Neural progenitor cell (in vitro differentiated cells): ENCODE measurements at regions not wholly inside any gene's neighbourhood (a gene's known extent, or its start where the extent isn't known, plus 50 kb on each side); places are given as distances from the start of the nearest gene placed in this dataset.

Experiments used
- DNase-seq: peaks from one replicate; pipeline ENCODE4 v3.0.0-alpha.2; 2016; ENCODE audit warnings: low spot score
- H2AFZ ChIP-seq: fragments of 200-600 bp; sonication (generic); replicated peaks from 2 replicates; pipeline ENCODE4 v1.6.1; 2016; ENCODE audit warnings: antibody characterized with exemption
- H3F3A ChIP-seq: fragments of 200-600 bp; sonication (generic); 2 replicates; pipeline ENCODE4 v1.6.1; 2016; ENCODE audit warnings: antibody characterized with exemption, low read depth
- H3K27ac ChIP-seq: fragments of 200-600 bp; sonication (generic); 2 replicates; pipeline ENCODE4 v1.5.1; 2016; ENCODE audit warnings: mild to moderate bottlenecking
- H3K27me3 ChIP-seq: fragments of 200-600 bp; sonication (generic); 2 replicates; pipeline ENCODE4 v1.6.1; 2016; ENCODE audit warnings: mild to moderate bottlenecking, moderate library complexity
- H3K36me3 ChIP-seq: fragments of 200-600 bp; sonication (generic); 2 replicates; pipeline ENCODE4 v1.5.1; 2016
- H3K4me1 ChIP-seq: fragments of 200-600 bp; sonication (generic); 2 replicates; pipeline ENCODE4 v1.6.1; 2016; ENCODE audit warnings: mixed run types
- H3K4me2 ChIP-seq: fragments of 200-600 bp; sonication (generic); 2 replicates; pipeline ENCODE4 v1.6.1; 2016
- H3K4me3 ChIP-seq: fragments of 200-600 bp; sonication (generic); 2 replicates; pipeline ENCODE4 v1.5.1; 2016
- H3K79me2 ChIP-seq: fragments of 200-600 bp; sonication (generic); 2 replicates; pipeline ENCODE4 v1.6.1; 2016; ENCODE audit warnings: low read depth
- H3K9ac ChIP-seq: fragments of 200-600 bp; sonication (generic); 2 replicates; pipeline ENCODE4 v1.6.1; 2016
- H3K9me3 ChIP-seq: fragments of 200-600 bp; sonication (generic); 2 replicates; pipeline ENCODE4 v1.5.1; 2016; ENCODE audit warnings: low read depth
- H4K20me1 ChIP-seq: fragments of 200-600 bp; sonication (generic); 2 replicates; pipeline ENCODE4 v1.6.1; 2016; ENCODE audit warnings: low read depth
- H3K27ac Mint-ChIP-seq: 3 replicates; pipeline ENCODE4 v1.8.0; 2021; ENCODE audit warnings: mixed read lengths
- H3K27me3 Mint-ChIP-seq: 2 replicates; pipeline ENCODE4 v1.8.0; 2022; ENCODE audit warnings: low read depth, mild to moderate bottlenecking, inconsistent platforms, moderate library complexity, mixed read lengths; ENCODE audit not compliant: insufficient read depth
- H3K36me3 Mint-ChIP-seq: 3 replicates; pipeline ENCODE4 v1.8.0; 2021; ENCODE audit warnings: mixed read lengths
- H3K4me1 Mint-ChIP-seq: 3 replicates; pipeline ENCODE4 v1.8.0; 2021; ENCODE audit warnings: mixed read lengths
- H3K4me3 Mint-ChIP-seq: 3 replicates; pipeline ENCODE4 v1.8.0; 2021; ENCODE audit warnings: mild to moderate bottlenecking, moderate library complexity, mixed read lengths
- H3K9me3 Mint-ChIP-seq: 3 replicates; pipeline ENCODE4 v1.8.0; 2020; ENCODE audit warnings: mixed read lengths
- EZH2 ChIP-seq: fragments of 200-600 bp; sonication (generic); IDR thresholded peaks from 2 replicates; pipeline ENCODE4 v1.6.1; 2017; ENCODE audit warnings: antibody characterized with exemption, mild to moderate bottlenecking, moderate library complexity
- EZH2phosphoT487 ChIP-seq: fragments of 200-600 bp; sonication (generic); IDR thresholded peaks from 2 replicates; pipeline ENCODE4 v1.6.1; 2017; ENCODE audit warnings: antibody characterized with exemption
- TF ChIP-seq, protein P1 (sequence below): fragments of 200-600 bp; sonication (generic); IDR thresholded peaks from 2 replicates; pipeline ENCODE4 v1.5.1; 2017; ENCODE audit warnings: antibody characterized with exemption, mild to moderate bottlenecking

DNA sequence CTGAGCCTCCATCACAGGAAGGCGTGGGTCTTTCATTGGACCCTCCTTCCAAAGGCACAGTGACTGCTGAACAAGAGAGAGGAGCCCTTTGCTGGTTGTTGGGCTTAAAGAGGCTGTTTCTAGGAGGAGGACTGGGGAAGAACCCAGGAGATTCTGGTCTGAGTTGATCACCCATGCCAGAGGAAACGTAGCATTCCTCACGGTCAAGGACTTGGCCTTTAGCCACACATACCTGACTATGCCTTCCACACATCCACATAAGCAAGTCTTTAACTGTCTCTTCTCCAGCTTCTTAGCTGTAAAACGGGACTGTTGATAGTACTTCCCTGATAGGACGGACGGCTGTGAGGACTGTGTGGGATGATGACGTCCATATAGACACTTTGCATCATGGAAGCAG lies 149.8 kb upstream of the IRX3 start:
- Histone ChIP-seq H3K27me3 (peaks cover 29% of the 10 kb centered on the region), H3K4me2 (no peak overlapping the region), H3K4me3 (no peak overlapping the region), H2AFZ (no peak overlapping the region), H3K36me3 (no peaks in the 10 kb centered on the region), H3K9me3 (no peaks in the 10 kb centered on the region), H3F3A (peaks cover 13% of the 10 kb centered on the region), H3K27ac (no peak overlapping the region), H4K20me1 (no peaks in the 10 kb centered on the region), H3K9ac (no peak overlapping the region), H3K4me1 (peaks cover 12% of the 10 kb centered on the region), H3K79me2 (no peaks in the 10 kb centered on the region)
- DNase-seq = no peak
- no peak overlapping the region for H3K4me3 Mint-ChIP-seq
- peaks cover 12% of the 10 kb centered on the region for H3K4me1 Mint-ChIP-seq
- H3K27ac Mint-ChIP-seq = no peak overlapping the region
- TF ChIP-seq EZH2phosphoT487 (no peak), EZH2 (no peak)
- TF ChIP-seq, protein P1, sequence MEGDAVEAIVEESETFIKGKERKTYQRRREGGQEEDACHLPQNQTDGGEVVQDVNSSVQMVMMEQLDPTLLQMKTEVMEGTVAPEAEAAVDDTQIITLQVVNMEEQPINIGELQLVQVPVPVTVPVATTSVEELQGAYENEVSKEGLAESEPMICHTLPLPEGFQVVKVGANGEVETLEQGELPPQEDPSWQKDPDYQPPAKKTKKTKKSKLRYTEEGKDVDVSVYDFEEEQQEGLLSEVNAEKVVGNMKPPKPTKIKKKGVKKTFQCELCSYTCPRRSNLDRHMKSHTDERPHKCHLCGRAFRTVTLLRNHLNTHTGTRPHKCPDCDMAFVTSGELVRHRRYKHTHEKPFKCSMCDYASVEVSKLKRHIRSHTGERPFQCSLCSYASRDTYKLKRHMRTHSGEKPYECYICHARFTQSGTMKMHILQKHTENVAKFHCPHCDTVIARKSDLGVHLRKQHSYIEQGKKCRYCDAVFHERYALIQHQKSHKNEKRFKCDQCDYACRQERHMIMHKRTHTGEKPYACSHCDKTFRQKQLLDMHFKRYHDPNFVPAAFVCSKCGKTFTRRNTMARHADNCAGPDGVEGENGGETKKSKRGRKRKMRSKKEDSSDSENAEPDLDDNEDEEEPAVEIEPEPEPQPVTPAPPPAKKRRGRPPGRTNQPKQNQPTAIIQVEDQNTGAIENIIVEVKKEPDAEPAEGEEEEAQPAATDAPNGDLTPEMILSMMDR = no peak
- H3K27me3 Mint-ChIP-seq = peaks cover 7% of the 10 kb centered on the region
- H3K9me3 Mint-ChIP-seq = peaks cover 7% of the 10 kb centered on the region
- no peaks in the 10 kb centered on the region for H3K36me3 Mint-ChIP-seq

DNA sequence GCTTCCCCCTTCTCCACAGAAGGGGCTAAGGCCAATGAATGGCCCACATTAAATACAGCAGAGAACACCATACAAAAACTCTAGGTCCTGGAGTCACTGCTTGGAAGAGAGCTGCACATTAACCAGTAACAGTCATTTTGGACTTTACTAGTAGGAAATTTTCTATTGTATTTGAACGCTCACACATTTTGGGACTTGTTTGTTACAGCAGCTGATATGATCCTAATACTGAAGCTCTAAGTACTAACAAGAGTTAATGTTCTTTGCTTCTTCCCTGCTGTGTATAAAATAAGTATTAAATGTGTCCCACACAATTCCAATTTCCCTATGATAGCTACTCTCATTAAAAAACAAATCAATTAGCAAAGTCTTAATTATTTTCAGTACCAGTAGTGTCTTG lies 148.3 kb upstream of the IRX3 start:
- Histone ChIP-seq H3K79me2 (no peaks in the 10 kb centered on the region), H3F3A (peaks cover 28% of the 10 kb centered on the region), H2AFZ (no peak overlapping the region), H3K9ac (no peak overlapping the region), H3K36me3 (no peaks in the 10 kb centered on the region), H4K20me1 (peaks cover 5% of the 10 kb centered on the region), H3K9me3 (no peaks in the 10 kb centered on the region), H3K27ac (no peak overlapping the region), H3K27me3 (peaks cover 37% of the 10 kb centered on the region), H3K4me2 (no peak overlapping the region), H3K4me3 (no peak overlapping the region), H3K4me1 (peaks cover 20% of the 10 kb centered on the region)
- H3K4me1 Mint-ChIP-seq = peaks cover 26% of the 10 kb centered on the region
- no peak overlapping the region for H3K4me3 Mint-ChIP-seq
- H3K9me3 Mint-ChIP-seq = peaks cover 8% of the 10 kb centered on the region
- DNase-seq = no peak
- no peak overlapping the region for H3K27ac Mint-ChIP-seq
- TF ChIP-seq EZH2 (no peak), EZH2phosphoT487 (no peak)
- TF ChIP-seq, protein P1 = no peak
- no peaks in the 10 kb centered on the region for H3K36me3 Mint-ChIP-seq
- H3K27me3 Mint-ChIP-seq = peaks cover 9% of the 10 kb centered on the region

DNA sequence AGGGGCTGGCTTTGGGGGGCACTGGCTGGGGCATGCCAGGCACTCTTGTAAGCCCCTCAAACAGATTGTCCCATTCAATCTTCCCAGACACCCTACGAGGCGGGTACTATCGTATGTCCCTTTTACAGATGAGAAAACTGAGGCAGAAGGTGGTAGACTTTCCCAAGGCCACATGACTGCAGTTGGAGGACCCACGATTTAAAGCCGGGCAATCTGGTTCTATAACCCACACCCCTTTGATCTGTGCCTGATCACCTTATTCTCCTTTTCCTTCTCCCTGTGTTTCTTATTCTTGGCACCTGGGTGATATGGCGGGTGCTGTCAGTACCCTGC lies 146.3 kb upstream of the IRX3 start:
- H3K27me3 Mint-ChIP-seq = peaks cover 14% of the 10 kb centered on the region
- no peaks in the 10 kb centered on the region for H3K9me3 ChIP-seq
- H3K4me2 ChIP-seq = peak overlapping the region; percentile 68
- H3K27ac Mint-ChIP-seq = no peak overlapping the region
- H3K4me1 ChIP-seq = peaks cover 20% of the 10 kb centered on the region
- peaks cover 5% of the 10 kb centered on the region for H4K20me1 ChIP-seq
- DNase-seq = no peak
- no peak overlapping the region for H3K4me3 ChIP-seq
- H2AFZ ChIP-seq = no peak overlapping the region
- no peaks in the 10 kb centered on the region for H3K79me2 ChIP-seq
- peaks cover 33% of the 10 kb centered on the region for H3F3A ChIP-seq
- peaks cover 17% of the 10 kb centered on the region for H3K9me3 Mint-ChIP-seq
- H3K36me3 Mint-ChIP-seq = peaks cover 5% of the 10 kb centered on the region
- H3K4me3 Mint-ChIP-seq = no peak overlapping the region
- H3K9ac ChIP-seq = no peak overlapping the region
- H3K27ac ChIP-seq = no peak overlapping the region
- TF ChIP-seq, protein P1 = no peak
- no peak for TF ChIP-seq EZH2phosphoT487
- no peak for TF ChIP-seq EZH2
- H3K36me3 ChIP-seq = no peaks in the 10 kb centered on the region
- H3K27me3 ChIP-seq = peaks cover 43% of the 10 kb centered on the region
- H3K4me1 Mint-ChIP-seq = peaks cover 26% of the 10 kb centered on the region
